ENCODE measurements at regions not wholly inside any gene's neighbourhood (a gene's known extent, or its start where the extent isn't known, plus 50 kb on each side); places are given as distances from the start of the nearest gene placed in this dataset.

- Histone ChIP-seq H4K20me1 (ENCODE audit: insufficient read depth) (no peaks in the 10 kb centered on the region), H3K79me2 (ENCODE audit: low read depth) (no peaks in the 10 kb centered on the region), H3K9me2 (ENCODE audit: insufficient read depth) (no peaks in the 10 kb centered on the region), H3K27me3 (ENCODE audit: insufficient read depth, low read depth) (no peaks in the 10 kb centered on the region), H3F3A (ENCODE audit: insufficient read depth, low read depth) (no peaks in the 10 kb centered on the region), H3K4me3 (no peak overlapping the region), H3K36me3 (ENCODE audit: low read depth) (no peaks in the 10 kb centered on the region), H3K9me3 (ENCODE audit: insufficient read depth, low read depth) (no peaks in the 10 kb centered on the region), H2AFZ (no peak overlapping the region), H3K4me2 (no peak overlapping the region), H3K27ac (no peak overlapping the region), H3K4me1 (replicated peaks; ENCODE audit: insufficient read depth) (no peaks in the 10 kb centered on the region)
- no peak for DNase-seq
- POLR2A ChIA-PET (ENCODE audit: unreplicated experiment): no interaction called here
- TF ChIP-seq EZH2 (IDR thresholded peaks at IDR 0.05; ENCODE audit: low read depth): no peak
- TF ChIP-seq, protein P1, sequence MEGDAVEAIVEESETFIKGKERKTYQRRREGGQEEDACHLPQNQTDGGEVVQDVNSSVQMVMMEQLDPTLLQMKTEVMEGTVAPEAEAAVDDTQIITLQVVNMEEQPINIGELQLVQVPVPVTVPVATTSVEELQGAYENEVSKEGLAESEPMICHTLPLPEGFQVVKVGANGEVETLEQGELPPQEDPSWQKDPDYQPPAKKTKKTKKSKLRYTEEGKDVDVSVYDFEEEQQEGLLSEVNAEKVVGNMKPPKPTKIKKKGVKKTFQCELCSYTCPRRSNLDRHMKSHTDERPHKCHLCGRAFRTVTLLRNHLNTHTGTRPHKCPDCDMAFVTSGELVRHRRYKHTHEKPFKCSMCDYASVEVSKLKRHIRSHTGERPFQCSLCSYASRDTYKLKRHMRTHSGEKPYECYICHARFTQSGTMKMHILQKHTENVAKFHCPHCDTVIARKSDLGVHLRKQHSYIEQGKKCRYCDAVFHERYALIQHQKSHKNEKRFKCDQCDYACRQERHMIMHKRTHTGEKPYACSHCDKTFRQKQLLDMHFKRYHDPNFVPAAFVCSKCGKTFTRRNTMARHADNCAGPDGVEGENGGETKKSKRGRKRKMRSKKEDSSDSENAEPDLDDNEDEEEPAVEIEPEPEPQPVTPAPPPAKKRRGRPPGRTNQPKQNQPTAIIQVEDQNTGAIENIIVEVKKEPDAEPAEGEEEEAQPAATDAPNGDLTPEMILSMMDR (conservative IDR thresholded peaks at IDR 0.05): no peak
- CTCF ChIA-PET: no interaction called here
- BruUV-seq (replicated peaks): no TSS peak
- intact Hi-C loops (cut with micrococcal nuclease; ENCODE audit: unreplicated experiment): no loop called here
Measured at GRCh38 chr3:117567382-117567781, 857.8 kb downstream of the TUSC7 start.

DNA sequence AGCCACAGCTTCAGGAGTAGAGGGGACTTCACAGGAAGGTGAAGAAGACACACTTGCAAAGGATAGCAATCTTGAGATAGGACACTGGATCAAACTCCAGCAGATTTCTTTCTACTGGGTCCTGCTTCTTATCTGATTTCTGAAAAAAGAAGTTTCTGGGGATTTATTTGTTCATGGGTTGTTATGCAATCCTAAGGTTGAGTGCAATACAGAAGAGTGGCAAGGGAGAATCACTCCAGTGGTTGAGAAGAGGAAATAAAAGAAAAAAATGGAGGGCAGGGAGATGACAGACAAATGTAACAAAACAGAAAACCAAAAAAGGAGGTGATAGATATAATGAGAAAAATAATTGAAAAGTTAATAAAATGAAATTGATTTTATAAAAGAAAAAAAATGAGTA, 858.3 kb downstream of the TUSC7 start:
- H3K9me3 ChIP-seq (ENCODE audit: insufficient read depth, low read depth): no peaks in the 10 kb centered on the region
- no peaks in the 10 kb centered on the region for H3K4me1 ChIP-seq (replicated peaks; ENCODE audit: insufficient read depth)
- no peaks in the 10 kb centered on the region for H4K20me1 ChIP-seq (ENCODE audit: insufficient read depth)
- DNase-seq: no peak
- POLR2A ChIA-PET (ENCODE audit: unreplicated experiment): no interaction called here
- no peaks in the 10 kb centered on the region for H3K36me3 ChIP-seq (ENCODE audit: low read depth)
- no peaks in the 10 kb centered on the region for H3F3A ChIP-seq (ENCODE audit: insufficient read depth, low read depth)
- no peaks in the 10 kb centered on the region for H3K79me2 ChIP-seq (ENCODE audit: low read depth)
- no peak overlapping the region for H2AFZ ChIP-seq
- BruUV-seq (replicated peaks): no TSS peak
- H3K27me3 ChIP-seq (ENCODE audit: insufficient read depth, low read depth): no peaks in the 10 kb centered on the region
- H3K4me3 ChIP-seq: no peak overlapping the region
- intact Hi-C loops (cut with micrococcal nuclease; ENCODE audit: unreplicated experiment): no loop called here
- H3K4me2 ChIP-seq: no peak overlapping the region
- H3K9me2 ChIP-seq (ENCODE audit: insufficient read depth): no peaks in the 10 kb centered on the region
- no peak overlapping the region for H3K27ac ChIP-seq
- CTCF ChIA-PET: no interaction called here
- no peak for TF ChIP-seq EZH2 (IDR thresholded peaks at IDR 0.05; ENCODE audit: low read depth)
- TF ChIP-seq, protein P1 (conservative IDR thresholded peaks at IDR 0.05): no peak

GRCh38 chr3:117572786-117573185, 863.2 kb downstream of the TUSC7 start:
- CTCF ChIA-PET: no interaction called here
- Histone ChIP-seq H3K9me3 (ENCODE audit: insufficient read depth, low read depth) (no peaks in the 10 kb centered on the region), H3K9me2 (ENCODE audit: insufficient read depth) (no peaks in the 10 kb centered on the region), H3K27ac (no peak overlapping the region), H3K79me2 (ENCODE audit: low read depth) (no peaks in the 10 kb centered on the region), H3K4me3 (no peak overlapping the region), H3K4me2 (no peak overlapping the region), H3F3A (ENCODE audit: insufficient read depth, low read depth) (no peaks in the 10 kb centered on the region), H3K4me1 (replicated peaks; ENCODE audit: insufficient read depth) (no peaks in the 10 kb centered on the region), H3K27me3 (ENCODE audit: insufficient read depth, low read depth) (no peaks in the 10 kb centered on the region), H4K20me1 (ENCODE audit: insufficient read depth) (no peaks in the 10 kb centered on the region), H2AFZ (no peak overlapping the region), H3K36me3 (ENCODE audit: low read depth) (no peaks in the 10 kb centered on the region)
- POLR2A ChIA-PET (ENCODE audit: unreplicated experiment): no interaction called here
- no peak for DNase-seq
- BruUV-seq (replicated peaks): no TSS peak
- intact Hi-C loops (cut with micrococcal nuclease; ENCODE audit: unreplicated experiment): no loop called here
- no peak for TF ChIP-seq EZH2 (IDR thresholded peaks at IDR 0.05; ENCODE audit: low read depth)
- TF ChIP-seq, protein P1 (conservative IDR thresholded peaks at IDR 0.05): no peak

Data from PC-9 (cell line).